K562 (cell line): ENCODE measurements at regions not wholly inside any gene's neighbourhood (a gene's known extent, or its start where the extent isn't known, plus 50 kb on each side); places are given as distances from the start of the nearest gene placed in this dataset.

Experiments
- ARID4B ChIP-seq: sonication (generic); formaldehyde crosslinking; IDR thresholded peaks from 2 replicates; pipeline ENCODE4 v1.8.0; 2022; ENCODE audit warnings: mild to moderate bottlenecking, missing genetic modification reagents
- CBFA2T3 ChIP-seq: fragments of 450-650 bp; IDR thresholded peaks from 2 replicates; pipeline ENCODE4 v1.6.1; 2017
- CBFB ChIP-seq: sonication (generic); formaldehyde crosslinking; IDR thresholded peaks from 2 replicates; pipeline ENCODE4 v1.4.0; 2020; ENCODE audit warnings: mild to moderate bottlenecking, missing genetic modification reagents
- CBX8 ChIP-seq: fragments of 200-600 bp; sonication (generic); IDR thresholded peaks from 2 replicates; pipeline ENCODE4 v1.6.1; 2012; ENCODE audit warnings: borderline replicate concordance, mixed run types, low read depth, mild to moderate bottlenecking, moderate library complexity, mixed read lengths, low read length, control low read depth, inconsistent platforms; ENCODE audit not compliant: poor library complexity, severe bottlenecking; ENCODE audit errors: extremely low read depth
- HEY1 ChIP-seq: fragments of 250-450 bp; sonication (Bioruptor Pico); IDR thresholded peaks from 2 replicates; pipeline ENCODE4 v1.5.0; 2020; ENCODE audit warnings: mild to moderate bottlenecking, moderate library complexity, borderline replicate concordance
- HLTF ChIP-seq: fragments of 450-650 bp; IDR thresholded peaks from 2 replicates; pipeline ENCODE4 v1.6.1; 2016
- KAT2B ChIP-seq: IDR thresholded peaks from one replicate; pipeline ENCODE4 v1.6.1; 2012; ENCODE audit warnings: low read depth, mild to moderate bottlenecking, control low read depth, inconsistent platforms, low read length, moderate library complexity
- LEF1 ChIP-seq: fragments of 450-650 bp; IDR thresholded peaks from 2 replicates; pipeline ENCODE4 v1.6.1; 2016; ENCODE audit warnings: mild to moderate bottlenecking
- MTA1 ChIP-seq: fragments of 450-650 bp; IDR thresholded peaks from 2 replicates; pipeline ENCODE4 v1.6.1; 2017; ENCODE audit warnings: borderline replicate concordance
- PCBP2 ChIP-seq: fragments of 200-400 bp; formaldehyde crosslinking; IDR thresholded peaks from 2 replicates; pipeline ENCODE4 v1.6.1; 2018; ENCODE audit warnings: low read length, low read depth, mild to moderate bottlenecking, moderate library complexity; ENCODE audit not compliant: poor library complexity, severe bottlenecking
- RFX7 ChIP-seq: fragments of 250-450 bp; sonication (Bioruptor Pico); IDR thresholded peaks from 2 replicates; pipeline ENCODE4 v1.5.1; 2021; ENCODE audit warnings: mild to moderate bottlenecking
- TBP ChIP-seq: optimal IDR thresholded peaks from 2 replicates; pipeline ENCODE3; 2011; ENCODE audit warnings: low read depth, low read length, improper control_type of control experiment
- ZC3H8 ChIP-seq: fragments of 450-650 bp; IDR thresholded peaks from 2 replicates; pipeline ENCODE4 v1.6.1; 2017
- ZNF212 ChIP-seq: fragments of 450-650 bp; formaldehyde crosslinking; IDR thresholded peaks from 2 replicates; pipeline ENCODE4 v1.4.0; 2020; ENCODE audit warnings: mild to moderate bottlenecking
- ZNF318 ChIP-seq, 2 experiments: fragments of 450-650 bp; IDR thresholded peaks; 2 replicates each; pipeline ENCODE4 v1.6.1; 2016; ENCODE audit warnings: mild to moderate bottlenecking in 2 of 2, borderline replicate concordance in 1 of 2, low read depth in 1 of 2, moderate library complexity in 1 of 2
- ZNF780A ChIP-seq: fragments of 250-450 bp; sonication (Bioruptor Pico); IDR thresholded peaks from 2 replicates; pipeline ENCODE4 v1.5.0; 2021; ENCODE audit warnings: mild to moderate bottlenecking

- TF ChIP-seq CBX8, result no peak
- no peak for TF ChIP-seq KAT2B
- no peak for TF ChIP-seq ZNF780A (CRISPR knock-in tag)
- no peak for TF ChIP-seq HLTF
- no peak for TF ChIP-seq HEY1 (CRISPR knock-in tag)
- TF ChIP-seq ZC3H8, result no peak
- TF ChIP-seq TBP, result no peak
- TF ChIP-seq CBFB (CRISPR knock-in tag), result no peak
- TF ChIP-seq ZNF318 (IDR thresholded peaks at IDR 0.05; ENCODE audit: borderline replicate concordance in 1 of 2, low read depth in 1 of 2), result no peak
- no peak for TF ChIP-seq PCBP2
- no peak for TF ChIP-seq LEF1
- no peak for TF ChIP-seq ARID4B (CRISPR knock-in tag)
- no peak for TF ChIP-seq RFX7 (CRISPR knock-in tag)
- TF ChIP-seq MTA1, result no peak
- no peak for TF ChIP-seq ZNF212
- TF ChIP-seq CBFA2T3, result peak; percentile 88
Measured at GRCh38 chr4:133268205-133268604, 119.1 kb downstream of the PCDH10 start (continued).
